GM18511 (cell line): ENCODE measurements at regions not wholly inside any gene's neighbourhood (a gene's known extent, or its start where the extent isn't known, plus 50 kb on each side); places are given as distances from the start of the nearest gene placed in this dataset.

Experiments used
- ATAC-seq: cut with Tn5 transposase; IDR thresholded peaks from one replicate; pipeline ENCODE4 v1.9.1; 2021; ENCODE audit warnings: mild to moderate bottlenecking, moderate library complexity; ENCODE audit not compliant: unreplicated experiment

DNA sequence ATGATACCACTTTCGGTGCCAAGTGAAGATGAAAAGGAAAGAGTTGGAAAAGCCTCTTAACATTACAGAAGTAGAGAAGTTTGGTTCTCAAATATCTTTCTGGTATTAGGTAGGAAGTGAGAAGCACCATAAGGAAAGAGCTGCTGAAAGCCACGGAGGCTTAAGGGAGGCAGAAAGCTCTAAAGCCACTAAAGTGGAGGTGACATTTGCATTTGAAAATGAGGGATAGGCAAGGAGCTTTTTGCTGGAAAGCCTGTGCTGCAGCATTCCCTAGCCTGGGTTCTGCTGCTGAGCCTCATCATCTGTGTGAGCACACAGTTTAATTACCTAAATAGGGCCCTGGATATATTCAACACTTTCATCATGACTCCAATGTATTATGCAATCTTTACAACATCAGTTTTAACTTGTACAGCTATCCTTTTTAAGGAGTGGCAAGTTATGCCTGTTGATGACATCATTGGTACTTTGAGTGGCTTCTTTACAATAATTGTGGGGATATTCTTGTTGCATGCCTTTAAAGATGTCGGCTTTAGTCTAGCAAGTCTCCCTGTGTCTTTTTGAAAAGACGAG lies 315.4 kb downstream of the RBM26 start:
- ATAC-seq = no peak

DNA sequence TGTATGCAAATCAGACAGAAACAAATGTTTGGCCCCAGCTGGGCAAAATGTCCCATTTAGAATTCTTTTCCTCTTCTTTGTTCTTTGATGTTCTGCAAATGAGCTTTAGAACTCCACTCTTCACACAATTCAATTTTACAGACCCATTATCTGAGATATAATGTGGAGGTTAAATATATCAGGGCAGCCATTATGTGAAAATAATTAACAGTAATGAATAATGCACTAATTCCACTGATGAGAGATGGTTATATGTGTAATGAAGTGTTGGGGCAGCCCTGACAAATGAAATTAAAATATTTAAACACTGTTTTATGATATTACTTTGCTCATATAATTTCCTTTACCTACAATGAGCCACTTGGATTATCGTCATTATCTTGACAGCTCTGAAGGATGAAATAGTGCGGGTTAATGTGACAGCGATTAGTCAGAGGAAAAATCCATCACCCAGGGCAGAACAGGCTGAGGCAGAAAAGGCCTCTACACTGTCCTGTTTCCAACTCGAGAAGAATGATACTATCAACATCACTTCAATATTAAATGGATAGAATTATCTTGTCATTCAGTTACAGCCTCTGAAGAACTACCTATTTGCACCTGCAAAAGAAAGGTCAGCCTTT lies 321.1 kb downstream of the RBM26 start:
- no peak for ATAC-seq

DNA sequence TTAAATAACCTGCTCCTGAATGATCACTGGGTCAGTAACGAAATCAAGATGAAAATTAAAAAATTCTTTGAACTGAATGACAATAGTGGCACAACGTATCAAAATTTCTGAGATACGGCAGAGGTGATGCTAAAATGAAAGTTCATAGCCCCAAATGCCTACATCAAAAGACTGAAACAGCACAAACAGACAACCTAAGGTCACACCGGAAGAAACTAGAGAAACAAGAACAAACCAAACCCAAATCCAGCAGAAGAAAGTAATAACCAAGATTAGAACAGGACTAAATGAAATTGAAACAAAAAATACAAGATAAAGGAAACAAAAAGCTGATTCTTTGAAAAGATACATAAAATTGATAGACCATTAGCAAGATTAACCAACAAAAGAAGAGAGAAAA lies 324.1 kb downstream of the RBM26 start:
- ATAC-seq = no peak

DNA sequence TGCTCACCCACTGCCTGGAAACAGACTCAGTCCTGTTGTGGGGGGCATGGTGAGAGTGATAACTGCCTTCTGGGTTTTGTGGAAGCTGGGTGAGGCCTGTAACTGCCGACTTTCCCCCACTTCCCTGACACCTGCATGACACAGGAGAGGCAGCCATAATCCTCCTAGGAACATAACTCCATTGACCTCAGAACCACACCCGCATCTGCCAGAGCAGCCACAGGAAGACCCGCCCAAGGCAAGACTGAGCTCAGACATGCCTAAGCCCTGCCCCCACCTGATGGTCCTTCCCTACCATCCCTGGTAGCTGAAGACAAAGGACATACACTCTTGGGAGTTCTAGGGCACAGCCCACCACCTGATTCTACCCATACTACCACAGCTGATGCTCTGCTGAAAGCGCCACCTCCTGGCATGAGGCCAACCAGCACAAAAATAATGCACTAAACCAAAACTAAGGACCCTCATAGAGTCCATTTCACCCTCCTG lies 326.7 kb downstream of the RBM26 start:
- no peak for ATAC-seq

DNA sequence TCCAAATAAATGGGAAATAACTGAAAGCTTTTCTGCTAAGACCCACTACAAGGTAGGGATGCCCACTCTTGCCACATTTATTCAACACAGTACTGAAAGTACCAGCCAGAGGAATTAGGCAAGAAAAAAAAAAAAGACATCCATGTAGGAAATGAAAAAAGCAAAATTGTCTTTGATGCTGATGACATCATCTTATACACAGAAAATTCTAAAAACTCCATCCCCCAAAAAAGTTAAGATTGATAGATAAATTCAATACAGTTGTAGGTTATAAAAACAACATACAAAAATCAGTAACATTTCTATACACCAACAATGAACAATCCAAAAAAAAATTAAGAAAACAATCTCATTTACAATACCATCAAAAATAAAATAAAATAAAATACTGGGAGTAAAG lies 330.4 kb downstream of the RBM26 start:
- no peak for ATAC-seq

DNA sequence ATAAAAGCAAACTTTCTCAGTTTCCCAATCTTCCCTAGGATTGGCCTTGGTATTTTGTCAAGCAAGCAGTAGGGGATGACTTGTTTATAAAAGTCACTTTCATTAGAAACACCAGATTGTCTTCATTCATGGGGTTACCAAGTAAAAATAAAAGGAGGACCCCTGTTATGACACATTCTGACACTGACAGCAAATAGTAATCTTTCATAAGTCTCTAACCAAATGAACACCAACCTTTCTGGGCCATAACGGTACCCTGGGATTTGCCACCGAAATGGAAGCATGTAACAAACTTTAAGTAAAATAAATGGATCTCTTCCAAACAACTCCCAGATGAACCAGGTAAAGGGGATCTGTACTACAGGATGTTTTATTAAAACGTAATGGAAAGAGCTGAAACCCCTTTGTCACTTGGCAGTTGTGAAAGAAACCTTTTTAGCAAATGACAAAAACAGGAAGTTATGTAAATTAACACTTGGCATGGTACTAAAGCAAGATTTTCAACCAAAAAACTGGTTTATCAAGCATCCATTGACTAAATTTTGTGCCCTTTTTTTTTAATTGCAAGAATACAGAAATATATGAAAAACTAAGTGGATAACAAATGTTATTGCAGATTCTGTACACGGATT lies 335.6 kb downstream of the RBM26 start:
- peak; percentile 85 for ATAC-seq

DNA sequence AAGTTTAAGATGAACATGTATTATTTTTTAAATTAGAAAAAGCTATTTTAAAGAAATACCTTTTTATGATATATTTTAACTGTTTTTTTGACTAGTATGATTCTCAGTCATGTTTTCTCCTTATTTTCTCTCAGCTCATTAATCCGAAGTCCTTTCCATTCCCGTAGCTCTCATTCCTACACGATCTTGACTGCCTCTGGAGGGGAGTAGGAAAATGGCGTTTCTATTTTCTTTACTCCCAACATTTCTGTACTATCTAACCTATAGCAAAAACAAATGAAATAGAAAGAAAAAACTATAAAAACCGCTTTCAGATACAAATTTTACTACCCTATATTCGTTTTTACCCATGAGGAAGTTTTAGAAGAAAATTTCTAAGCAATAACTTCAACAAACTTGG lies 343.8 kb downstream of the RBM26 start:
- ATAC-seq = no peak

DNA sequence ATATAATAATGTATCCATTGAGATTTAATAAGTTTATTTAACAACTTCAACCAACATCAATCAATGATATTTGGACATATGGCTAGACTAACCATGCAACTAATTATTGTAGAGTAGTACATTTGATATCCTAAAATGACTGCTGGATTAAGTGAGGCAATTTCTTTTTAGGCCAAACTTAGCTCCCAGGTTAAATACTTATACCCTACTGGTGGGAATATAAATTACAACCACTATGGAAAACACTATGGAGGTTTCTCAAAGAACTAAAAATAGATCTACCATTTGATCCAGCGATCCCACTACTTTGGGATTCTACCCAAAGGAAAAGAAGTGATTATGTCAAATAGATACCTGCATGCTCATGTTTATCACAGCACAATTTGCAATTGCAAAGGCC lies 345.8 kb downstream of the RBM26 start:
- ATAC-seq = no peak

DNA sequence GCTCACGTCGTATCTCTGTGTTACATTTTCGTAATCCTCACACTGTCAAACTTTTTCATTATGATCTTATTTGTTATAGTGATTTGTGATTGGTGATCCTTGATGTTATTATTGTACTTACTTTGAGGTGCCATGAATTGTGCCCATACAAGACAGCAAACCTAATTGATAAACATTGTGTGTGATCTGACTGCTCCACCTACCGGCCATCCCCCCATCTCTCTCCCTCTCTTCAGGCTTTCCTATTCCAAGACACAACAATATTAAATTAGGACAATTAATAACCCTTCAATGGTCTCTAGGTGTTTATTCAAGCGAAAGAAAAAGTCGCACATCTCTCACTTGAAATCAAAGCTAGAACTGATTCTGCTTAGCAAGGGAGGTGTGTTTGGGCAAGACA lies 349.3 kb downstream of the RBM26 start:
- ATAC-seq = no peak

DNA sequence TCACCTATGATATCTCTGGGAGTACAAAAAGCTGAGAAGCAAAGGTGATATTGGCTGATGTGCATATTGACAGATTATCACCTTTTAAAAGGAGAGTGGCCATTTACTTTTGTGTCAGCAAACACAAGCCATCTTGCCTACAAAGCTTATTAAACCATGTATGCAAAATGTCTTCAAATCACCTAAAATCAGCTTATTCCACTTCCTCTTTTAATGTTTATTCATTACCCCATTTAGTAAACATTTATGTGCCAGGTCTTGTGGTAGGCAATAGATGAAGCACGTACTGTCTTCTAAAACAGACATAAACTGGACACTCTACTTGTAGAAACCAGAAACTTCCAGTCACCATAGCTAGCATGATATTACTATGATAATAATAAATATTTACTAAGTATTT lies 354.6 kb downstream of the RBM26 start:
- ATAC-seq = no peak

DNA sequence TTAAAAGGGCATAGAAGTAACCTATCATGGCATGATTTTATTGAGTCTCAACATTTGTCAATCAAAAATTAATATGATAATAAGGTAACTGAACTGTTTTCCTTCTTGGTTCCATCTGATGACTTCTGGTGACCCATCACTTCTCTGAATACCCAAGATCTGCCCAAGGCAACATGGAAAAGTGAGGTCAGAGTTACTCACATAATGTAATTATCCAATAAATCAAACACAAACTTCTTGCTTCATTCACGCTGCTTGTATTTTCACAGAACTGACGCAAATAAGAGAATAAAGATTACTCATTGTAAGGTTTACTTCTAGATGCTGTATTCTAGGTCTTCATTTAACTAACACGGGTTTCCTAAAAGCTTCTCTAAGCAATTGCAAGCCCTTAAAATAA lies 361.6 kb downstream of the RBM26 start:
- no peak for ATAC-seq

DNA sequence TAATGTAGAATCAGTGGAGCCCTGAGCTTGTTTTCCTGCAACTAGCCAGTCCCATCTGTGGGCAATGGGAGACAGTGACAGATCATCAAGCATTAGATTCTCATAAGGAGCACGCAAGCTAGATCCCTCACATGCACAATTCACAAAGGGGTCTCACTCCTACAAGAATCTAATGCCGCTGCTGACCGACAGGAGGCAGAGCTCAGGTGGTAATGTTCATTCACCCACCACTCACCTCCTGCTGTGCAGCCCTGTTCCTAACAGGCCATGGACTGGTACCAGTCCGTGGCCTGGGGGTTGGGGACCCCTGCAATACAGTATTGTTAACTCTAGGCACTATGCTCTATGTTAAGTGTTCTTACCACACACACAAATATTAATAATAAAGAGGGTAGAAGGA lies 362.8 kb downstream of the RBM26 start:
- ATAC-seq = no peak

DNA sequence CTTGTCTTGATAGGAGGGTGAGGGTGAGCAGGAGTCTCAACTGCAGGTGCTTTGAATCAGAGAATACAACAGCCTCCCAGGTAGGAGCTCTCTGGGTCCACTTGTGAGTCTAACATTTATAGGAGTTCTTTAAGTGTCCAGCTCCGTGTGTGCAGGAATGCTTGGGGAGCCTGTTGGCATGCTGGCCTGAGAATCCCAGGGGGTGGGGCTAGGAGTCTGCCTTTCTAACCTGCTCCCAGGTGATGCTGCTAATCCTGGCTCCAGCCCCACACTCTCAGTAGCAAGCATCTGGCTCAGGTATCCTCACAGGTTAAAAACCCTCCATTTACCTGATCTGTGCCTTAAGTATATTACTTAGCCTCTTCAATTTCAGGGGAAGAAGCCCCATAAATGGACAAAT lies 368.9 kb downstream of the RBM26 start:
- no peak for ATAC-seq

DNA sequence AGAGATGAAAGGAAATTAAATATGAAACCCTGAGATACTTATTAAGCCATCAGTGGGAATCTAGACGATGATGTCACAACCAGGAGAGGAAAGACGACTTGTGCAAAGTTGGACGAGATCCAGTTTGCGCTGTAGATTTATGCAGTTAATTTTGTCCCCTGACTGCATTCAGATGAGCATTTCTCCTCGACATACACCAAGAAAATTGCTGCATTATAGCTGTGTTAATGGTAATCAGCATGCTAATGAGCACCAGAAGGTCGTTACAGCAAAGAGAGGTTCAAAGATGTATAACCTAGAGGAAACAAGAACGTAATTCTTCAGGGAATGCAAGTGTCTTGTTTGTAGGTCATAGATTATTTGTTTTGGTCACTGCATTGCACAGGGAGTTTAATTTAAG lies 371.7 kb downstream of the RBM26 start:
- ATAC-seq = no peak

DNA sequence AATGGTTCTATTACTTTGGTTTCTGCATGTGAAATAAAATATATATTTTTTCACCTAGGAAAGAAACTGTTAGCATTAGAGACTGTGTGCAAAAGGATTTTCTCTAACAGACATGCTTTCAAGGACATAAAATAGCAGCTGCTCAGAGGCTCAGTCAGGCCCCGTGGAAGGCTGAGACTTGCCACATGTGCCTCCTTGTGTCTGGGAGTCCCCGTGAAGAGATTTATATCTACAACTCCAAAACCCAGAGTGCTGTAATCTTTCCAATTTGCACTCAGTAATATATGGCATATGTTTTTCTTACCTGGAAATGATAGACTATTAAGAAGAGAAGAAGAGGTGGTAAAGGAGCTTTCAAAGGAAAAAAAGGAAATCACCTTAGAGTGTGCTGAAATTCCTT lies 371.6 kb upstream of the OBI1 start:
- no peak for ATAC-seq

DNA sequence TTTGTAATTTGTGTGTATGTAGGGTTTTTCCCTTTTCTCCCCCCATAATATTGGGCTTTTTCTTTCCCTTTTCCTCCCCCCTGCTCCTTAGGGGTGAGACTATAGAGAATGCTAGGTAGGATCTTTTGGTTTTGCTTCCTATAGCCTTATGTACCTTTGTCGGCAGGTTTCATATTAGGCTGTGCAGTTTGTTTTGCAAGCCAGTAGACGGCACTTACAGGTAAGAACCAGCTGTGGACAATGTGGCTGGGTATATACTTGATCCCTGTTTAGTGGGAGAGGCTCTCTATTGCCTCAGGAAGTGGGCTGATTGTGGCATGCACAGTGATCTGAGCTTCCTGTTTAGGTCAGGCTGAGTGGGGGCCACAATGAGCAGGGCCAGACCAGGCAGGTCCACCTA lies 359.2 kb upstream of the OBI1 start:
- no peak for ATAC-seq

DNA sequence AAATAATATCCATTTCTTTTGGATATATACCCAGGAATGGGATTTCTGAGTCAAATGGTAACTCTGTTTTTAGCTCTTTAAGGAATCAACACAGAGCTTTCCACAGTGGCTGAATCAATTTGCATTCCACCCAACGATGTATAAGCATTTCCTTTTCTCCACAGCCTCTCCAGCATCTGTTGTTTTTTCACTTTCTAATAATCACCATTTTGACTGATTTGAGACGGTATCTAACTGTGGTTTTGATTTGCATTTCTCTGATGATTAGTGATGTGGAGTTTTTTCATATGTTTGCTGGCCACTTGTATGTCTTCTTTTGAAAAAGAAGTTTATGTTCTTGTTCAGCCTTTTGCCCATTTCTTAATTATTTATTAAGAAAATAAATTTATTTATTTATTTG lies 352.2 kb upstream of the OBI1 start:
- no peak for ATAC-seq

DNA sequence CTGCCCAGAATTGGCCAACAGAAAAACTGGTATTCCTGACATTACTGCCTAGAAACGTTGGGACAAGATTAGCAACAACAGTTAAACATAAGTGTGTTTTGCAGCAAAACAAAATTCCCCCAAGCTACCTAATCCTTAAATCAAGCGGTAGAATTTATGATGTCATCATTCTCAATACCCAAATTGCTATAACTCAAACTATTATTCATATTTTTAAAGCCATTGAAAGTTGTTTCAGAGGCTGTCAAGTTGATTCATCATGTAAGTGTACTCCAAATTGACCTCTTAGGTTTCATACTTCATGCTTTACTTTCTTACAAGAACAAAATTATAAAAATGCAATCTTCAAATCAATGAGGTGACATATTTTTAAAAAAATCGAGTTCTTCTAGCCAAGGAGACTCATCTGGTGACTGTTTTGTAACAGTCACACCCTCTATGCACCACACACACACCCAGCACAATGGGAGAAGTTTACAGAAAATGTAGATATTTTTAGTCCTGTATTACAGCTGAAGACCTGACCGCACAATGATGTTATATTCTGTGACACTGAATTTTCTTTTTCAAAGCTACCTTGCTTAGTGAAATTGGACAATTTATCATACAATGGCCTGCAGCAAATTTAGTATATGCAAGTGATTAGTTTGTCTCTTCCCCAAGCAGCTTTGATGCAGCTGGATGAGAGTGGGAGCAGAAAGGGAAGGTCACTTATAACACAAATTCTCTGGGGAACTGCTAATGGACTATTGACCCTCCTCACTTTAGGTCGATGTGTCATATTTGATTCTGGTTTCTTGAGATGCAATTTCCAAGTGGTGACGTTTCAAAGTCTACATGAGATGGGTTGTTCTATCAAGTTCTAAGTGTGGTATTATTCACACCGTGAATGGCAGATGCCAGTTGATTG lies 345.3 kb upstream of the OBI1 start:
- ATAC-seq = no peak

DNA sequence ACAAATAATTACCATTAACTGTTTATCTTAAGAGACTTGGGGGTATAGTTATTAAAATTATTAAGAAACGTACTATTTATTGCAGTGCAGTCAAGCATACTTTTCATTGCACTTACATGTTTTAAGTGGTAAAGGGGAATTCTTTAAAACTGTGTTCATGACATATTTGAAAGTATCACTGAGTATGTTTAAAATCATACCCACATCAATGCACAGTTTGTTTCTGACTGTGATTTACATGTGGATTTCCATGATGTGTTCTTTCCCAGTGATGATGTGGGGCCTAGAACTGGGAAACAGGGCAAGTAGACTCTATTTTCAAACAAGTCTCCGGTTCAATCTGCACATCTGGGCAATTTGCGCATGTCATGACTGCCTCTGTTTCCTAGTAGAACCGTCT lies 340.5 kb upstream of the OBI1 start:
- ATAC-seq = no peak

DNA sequence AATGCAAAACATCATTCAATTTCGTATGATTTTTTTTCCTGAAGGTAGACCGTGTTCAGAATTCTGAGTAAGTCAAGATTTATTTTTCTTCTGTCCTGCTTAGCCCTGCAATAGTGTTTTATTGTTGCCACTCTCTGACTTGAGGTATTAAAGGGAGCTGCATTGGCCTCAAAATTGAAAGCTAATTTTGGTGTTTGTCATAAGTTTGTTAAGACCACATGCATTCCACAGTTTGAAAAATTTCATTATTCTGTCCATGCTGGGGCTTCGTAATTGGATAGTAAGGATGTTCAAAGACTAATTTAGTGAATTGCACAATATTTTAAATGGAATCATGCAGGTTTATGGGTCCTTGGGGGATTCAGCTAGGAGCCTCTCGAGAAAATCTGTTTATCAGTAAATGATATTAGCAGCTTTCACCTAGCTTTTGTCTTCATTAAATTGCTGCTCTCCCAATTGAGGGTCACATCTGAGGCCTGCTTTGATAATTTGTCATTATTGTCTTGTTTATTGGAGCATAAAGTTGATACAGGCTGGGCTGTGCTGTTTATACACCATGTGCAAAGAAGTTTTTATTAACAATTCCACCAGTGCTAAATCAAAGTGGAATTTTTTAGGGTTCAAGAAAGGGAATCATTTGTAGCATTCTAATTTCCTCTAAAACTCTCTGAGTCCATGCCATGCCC lies 339.8 kb upstream of the OBI1 start:
- ATAC-seq = peak; percentile 22
